EH (cell line): ENCODE measurements at regions not wholly inside any gene's neighbourhood (a gene's known extent, or its start where the extent isn't known, plus 50 kb on each side); places are given as distances from the start of the nearest gene placed in this dataset.
"Not testable (repeated sequence)": the region's sequence is repeated elsewhere in the genome, so short reads cannot be mapped to it uniquely, and the experiment has no call there.

ENCODE experiments used
- DNase-seq: peaks from one replicate; pipeline ENCODE4 v3.0.0-alpha.2; 2015; ENCODE audit warnings: low read depth

GRCh38 chr3:176074096-176074495 lies 1123.2 kb downstream of the TBL1XR1 start:
- peak; percentile 3 for DNase-seq

- DNase-seq = no peak
These were observed 1125.3 kb downstream of the TBL1XR1 start for GRCh38 chr3:176071943-176072342.

GRCh38 chr3:176068750-176069149 lies 1128.5 kb downstream of the TBL1XR1 start:
- no peak for DNase-seq

- DNase-seq = no peak
These were observed 1138.4 kb downstream of the TBL1XR1 start for GRCh38 chr3:176058856-176059255.

DNA sequence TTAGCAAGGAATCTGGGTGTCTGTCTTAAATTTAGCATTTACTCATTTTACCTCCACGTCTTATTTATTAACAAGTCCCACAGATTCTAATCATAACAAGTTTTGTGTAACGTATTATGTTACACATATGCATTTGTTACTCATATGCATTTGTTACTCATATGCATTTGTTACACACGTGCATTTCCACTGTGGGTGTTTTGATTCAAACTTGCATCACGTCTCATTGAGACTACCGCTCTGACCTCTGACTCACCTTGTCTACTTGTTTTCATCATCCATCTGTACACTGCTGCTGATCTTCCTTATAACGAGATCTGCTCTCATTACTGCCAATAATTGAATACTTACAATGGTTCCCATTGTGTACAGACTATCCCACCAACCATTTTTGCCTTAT lies 1141.4 kb downstream of the TBL1XR1 start:
- no peak for DNase-seq

GRCh38 chr3:176051766-176052165 lies 1145.5 kb downstream of the TBL1XR1 start:
- DNase-seq = no peak

DNA sequence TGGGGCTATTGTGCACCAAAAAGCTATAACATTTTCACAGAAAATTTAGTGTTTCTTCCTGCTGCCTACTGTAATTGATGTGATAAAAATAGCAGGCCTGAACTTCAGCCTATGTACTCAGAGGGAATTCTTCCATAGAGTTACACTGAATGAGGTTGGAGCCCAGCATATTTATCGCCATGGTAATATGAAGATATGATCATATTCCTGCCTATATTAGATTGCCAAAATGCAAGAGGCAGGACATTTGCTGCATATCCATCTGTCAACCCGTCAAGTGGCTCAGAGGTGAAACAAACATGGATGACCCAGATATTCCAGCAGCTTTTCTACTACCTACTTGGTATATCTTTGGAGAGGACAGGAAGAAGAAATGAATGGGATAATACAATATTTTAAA lies 1150.6 kb downstream of the TBL1XR1 start:
- no peak for DNase-seq

- peak; percentile 73 for DNase-seq
These were observed 1155.5 kb downstream of the TBL1XR1 start for GRCh38 chr3:176041812-176042211.

GRCh38 chr3:176041185-176041584 lies 1156.1 kb downstream of the TBL1XR1 start:
- DNase-seq = no peak

GRCh38 chr3:176037636-176038035 lies 1159.6 kb downstream of the TBL1XR1 start:
- peak; percentile 52 for DNase-seq

DNA sequence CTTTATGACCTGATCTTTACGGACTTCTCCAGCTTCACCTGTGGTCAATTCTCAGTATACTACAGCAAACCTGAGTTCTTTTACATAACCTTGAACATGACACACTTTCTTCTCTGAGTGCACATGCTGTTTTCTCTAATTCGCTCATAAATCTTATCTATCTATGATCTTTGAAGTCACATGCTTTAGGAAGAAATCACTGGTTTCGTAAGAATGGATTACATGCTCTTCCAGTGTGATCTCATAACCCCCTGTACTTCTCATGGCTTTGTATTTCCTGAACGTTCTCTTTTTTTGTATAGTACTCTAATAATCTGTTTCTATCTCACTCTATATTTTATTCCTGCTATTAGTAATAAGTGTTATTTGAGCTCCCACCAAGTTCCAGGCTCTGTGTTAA lies 1165.2 kb downstream of the TBL1XR1 start:
- DNase-seq = peak; percentile 47

GRCh38 chr3:176016203-176016602 lies 1157.1 kb downstream of the NAALADL2 start:
- not testable (repeated sequence) for DNase-seq

- DNase-seq = not testable (repeated sequence)
These were observed 1156.1 kb downstream of the NAALADL2 start for GRCh38 chr3:176015228-176015627.

- DNase-seq = no peak
These were observed 1150.1 kb downstream of the NAALADL2 start for GRCh38 chr3:176009256-176009655.

DNA sequence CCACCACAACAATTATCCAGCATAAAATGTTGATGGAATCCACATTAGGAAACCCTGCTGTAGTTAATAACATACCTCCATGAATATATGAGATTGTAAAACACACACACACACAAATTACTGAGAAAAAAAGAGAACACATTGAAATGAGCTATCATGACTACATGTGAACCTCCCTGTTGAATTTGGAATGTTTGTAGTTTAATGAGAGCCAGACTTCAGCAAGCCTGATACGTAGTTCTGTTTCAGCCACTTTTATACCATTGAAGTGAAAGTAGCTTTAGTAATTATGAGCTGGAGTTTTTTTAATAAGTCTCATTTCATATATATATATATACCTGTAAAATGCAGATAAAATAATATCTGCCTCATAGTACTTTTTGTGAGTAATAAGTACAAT lies 1146.4 kb downstream of the NAALADL2 start:
- DNase-seq = peak; percentile 24

DNA sequence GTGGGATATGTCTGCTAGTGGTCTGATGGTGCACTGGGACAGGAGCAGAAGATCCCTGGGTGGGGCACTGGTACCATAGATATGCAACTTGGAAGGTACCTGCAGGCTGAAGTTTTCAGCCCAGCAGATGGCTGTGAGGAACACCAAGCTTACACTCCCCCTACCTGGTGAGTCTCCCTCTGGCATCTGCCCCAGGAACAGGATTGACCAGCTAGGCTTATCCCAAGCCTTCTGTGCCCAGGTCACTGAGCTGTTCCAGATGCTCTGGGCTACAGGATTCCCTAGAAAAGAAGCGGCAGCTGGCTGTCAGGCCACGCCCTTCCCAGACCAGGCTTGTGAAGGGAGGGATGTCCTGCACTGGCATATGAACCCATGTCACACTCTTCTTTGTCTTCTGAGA lies 1130.0 kb downstream of the NAALADL2 start:
- DNase-seq = no peak

DNA sequence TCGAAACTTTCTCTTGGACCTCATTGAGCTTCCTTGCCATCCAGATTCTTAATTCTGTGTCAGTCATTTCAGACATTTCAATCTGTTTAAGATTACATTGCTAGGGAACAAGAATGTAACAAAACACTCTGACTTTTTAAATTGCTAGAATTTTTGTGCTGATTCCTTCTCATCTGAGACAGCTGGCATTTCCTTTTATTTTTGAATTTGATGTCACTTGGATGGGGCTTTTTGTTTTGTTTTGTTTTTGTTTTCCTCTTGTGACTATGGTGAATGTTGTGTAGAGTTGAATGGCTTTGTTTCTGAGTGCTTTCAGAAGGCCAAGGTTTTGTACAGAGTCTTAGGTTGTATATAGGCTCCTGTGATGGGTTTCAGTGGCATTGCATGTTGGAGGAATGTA lies 1129.3 kb downstream of the NAALADL2 start:
- DNase-seq = peak; percentile 71

GRCh38 chr3:175985781-175986180 lies 1126.6 kb downstream of the NAALADL2 start:
- no peak for DNase-seq

GRCh38 chr3:175983379-175983778 lies 1124.2 kb downstream of the NAALADL2 start:
- DNase-seq = peak; percentile 92

GRCh38 chr3:175980486-175981090 lies 1121.5 kb downstream of the NAALADL2 start:
- DNase-seq = peak; percentile 76

DNA sequence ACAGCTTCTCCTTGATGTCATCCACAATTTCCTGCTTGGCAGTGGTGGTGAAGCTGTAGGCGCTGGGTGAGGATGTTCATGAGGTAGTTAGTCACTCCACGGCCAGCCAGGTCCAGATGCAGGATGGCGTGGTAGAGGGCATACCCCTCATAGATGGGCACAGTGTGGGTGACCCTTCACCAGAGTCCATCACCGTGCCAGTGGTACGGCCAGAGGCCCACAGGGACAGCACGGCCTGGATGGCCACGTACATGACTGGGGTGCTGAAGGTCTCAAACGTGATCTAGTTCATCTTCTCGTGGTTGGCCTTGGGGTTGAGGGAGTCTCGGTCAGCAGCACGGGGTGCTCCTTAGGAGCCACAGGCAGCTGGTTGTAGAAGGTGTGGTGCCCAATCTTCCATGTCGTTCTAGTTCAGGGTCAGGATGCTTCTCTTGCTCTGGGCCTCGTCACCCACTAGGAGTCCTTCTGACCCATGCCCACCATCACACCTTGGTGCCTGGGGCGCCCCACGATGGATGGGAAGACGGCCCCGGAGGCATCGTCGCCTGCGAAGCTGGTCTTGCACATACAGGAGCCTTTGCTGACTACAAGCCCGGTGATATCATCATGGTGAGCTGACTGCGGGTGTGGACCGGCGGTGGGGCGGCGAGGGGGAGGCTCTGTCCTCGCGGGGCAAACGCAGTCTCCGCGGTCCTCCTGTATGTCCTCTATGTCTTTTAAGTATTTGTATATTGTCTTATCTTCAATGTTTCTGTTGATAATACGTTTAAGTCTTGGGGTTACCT lies 1119.0 kb downstream of the NAALADL2 start:
- no peak for DNase-seq

DNA sequence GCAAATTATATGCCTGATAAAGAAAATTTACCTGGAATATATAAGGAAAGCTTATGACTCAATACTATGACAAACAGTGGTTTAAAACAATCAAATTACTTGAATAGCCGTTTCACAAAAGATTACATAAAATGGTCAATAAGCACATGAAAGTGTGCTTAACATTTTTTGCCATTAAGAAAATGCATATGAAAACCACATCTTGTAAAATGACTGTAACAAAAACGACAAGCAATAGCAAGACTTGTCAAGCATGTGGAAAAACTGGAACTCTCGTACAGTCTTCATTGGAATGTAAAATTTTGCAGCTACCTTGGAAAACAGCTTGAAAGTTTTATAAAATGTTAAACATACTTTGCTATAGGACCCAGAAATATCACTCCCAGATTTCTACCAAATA lies 1110.3 kb downstream of the NAALADL2 start:
- no peak for DNase-seq

- peak; percentile 50 for DNase-seq
These were observed 1105.9 kb downstream of the NAALADL2 start for GRCh38 chr3:175965036-175965435.

DNA sequence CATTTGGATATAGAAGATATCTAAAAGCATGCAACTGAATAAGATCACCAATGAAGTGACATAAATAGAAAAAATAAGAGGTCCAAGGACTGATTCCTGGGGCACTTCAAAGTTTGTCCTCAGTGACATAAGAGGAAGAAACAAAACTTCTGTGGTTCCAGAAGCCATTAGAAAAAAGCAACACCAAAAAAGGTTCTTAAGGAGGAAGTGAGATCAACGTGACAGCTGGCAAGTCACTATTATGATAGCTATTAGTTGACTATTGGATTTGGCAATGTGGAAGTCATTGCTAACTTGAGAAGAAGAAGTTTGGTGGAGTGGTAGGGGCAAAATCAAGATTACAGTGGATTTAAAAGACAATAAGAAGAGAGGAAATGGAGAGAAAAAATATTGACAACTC lies 1098.3 kb downstream of the NAALADL2 start:
- DNase-seq = no peak
